ENCODE measurements at regions not wholly inside any gene's neighbourhood (a gene's known extent, or its start where the extent isn't known, plus 50 kb on each side); places are given as distances from the start of the nearest gene placed in this dataset.

DNA sequence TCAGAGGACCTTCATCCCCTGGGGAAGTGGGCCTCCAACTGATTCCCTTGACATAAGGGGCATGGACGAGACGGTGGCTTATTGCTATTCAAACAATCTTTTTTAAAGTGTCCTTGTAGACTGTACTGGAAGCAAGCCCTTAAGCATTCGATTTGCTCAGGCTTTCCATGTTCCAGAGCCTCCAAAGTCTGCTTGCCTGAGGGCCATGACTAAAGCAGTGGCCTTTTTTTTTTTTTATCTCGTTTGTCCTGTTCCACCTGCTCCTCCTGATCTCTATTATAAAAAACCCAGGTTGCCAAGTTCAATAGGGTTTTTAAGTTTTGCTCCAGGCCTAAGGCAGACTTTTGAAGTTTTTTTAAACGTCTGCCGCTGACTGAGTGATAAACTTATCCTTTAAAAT, 103.7 kb upstream of the AADAT start:
- no peak overlapping the region for H3K9ac ChIP-seq (ENCODE audit: low read length)
- H3K79me2 ChIP-seq (replicated peaks; ENCODE audit: insufficient read depth, low read length): no peaks in the 10 kb centered on the region
- H3F3A ChIP-seq (ENCODE audit: insufficient read depth, low read length, poor library complexity, severe bottlenecking): no peaks in the 10 kb centered on the region
- H3K9me3 ChIP-seq (ENCODE audit: low read length): no peaks in the 10 kb centered on the region
- no peak for TF ChIP-seq RAD21 (conservative IDR thresholded peaks at IDR 0.05)
- no peak overlapping the region for H3K4me2 ChIP-seq (ENCODE audit: low read length)
- H3K4me3 ChIP-seq (ENCODE audit: low read length): no peak overlapping the region
- H3K9me2 ChIP-seq (ENCODE audit: insufficient read depth, low read length): no peaks in the 10 kb centered on the region
- no peaks in the 10 kb centered on the region for H3K27me3 ChIP-seq (ENCODE audit: insufficient read depth, low read depth, low read length)
- no peak overlapping the region for H3K27ac ChIP-seq (ENCODE audit: low read length)
- no peaks in the 10 kb centered on the region for H3K36me3 ChIP-seq (ENCODE audit: insufficient read depth, low read length)
- no peaks in the 10 kb centered on the region for H4K20me1 ChIP-seq (ENCODE audit: insufficient read depth)
- no peak overlapping the region for H2AFZ ChIP-seq (ENCODE audit: low read depth, low read length)

DNA sequence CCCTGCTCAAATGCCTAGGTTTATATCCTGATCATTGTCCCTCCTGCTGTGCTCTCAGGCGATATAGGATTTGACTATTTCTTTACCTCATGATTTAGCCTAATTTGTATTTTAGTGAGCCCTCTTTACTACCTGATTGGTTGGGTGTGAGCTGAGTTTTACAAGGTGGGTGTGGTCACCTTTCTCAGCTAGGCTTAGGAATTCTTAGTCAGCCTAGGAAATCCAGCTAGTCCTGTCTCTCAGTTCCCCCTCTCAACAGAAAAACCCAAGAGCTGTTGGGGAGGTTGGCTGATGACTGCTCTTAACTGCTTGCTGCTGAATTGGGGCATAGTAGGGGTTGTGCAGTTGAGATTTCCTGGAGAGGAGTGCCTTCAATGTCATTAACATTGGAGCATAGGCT, 100.5 kb upstream of the AADAT start:
- no peaks in the 10 kb centered on the region for H3K27me3 ChIP-seq (ENCODE audit: insufficient read depth, low read depth, low read length)
- H3K9ac ChIP-seq (ENCODE audit: low read length): no peak overlapping the region
- no peak overlapping the region for H2AFZ ChIP-seq (ENCODE audit: low read depth, low read length)
- no peak overlapping the region for H3K4me3 ChIP-seq (ENCODE audit: low read length)
- H3K27ac ChIP-seq (ENCODE audit: low read length): no peak overlapping the region
- H3K4me2 ChIP-seq (ENCODE audit: low read length): no peak overlapping the region
- H3K9me2 ChIP-seq (ENCODE audit: insufficient read depth, low read length): no peaks in the 10 kb centered on the region
- TF ChIP-seq, protein P1, sequence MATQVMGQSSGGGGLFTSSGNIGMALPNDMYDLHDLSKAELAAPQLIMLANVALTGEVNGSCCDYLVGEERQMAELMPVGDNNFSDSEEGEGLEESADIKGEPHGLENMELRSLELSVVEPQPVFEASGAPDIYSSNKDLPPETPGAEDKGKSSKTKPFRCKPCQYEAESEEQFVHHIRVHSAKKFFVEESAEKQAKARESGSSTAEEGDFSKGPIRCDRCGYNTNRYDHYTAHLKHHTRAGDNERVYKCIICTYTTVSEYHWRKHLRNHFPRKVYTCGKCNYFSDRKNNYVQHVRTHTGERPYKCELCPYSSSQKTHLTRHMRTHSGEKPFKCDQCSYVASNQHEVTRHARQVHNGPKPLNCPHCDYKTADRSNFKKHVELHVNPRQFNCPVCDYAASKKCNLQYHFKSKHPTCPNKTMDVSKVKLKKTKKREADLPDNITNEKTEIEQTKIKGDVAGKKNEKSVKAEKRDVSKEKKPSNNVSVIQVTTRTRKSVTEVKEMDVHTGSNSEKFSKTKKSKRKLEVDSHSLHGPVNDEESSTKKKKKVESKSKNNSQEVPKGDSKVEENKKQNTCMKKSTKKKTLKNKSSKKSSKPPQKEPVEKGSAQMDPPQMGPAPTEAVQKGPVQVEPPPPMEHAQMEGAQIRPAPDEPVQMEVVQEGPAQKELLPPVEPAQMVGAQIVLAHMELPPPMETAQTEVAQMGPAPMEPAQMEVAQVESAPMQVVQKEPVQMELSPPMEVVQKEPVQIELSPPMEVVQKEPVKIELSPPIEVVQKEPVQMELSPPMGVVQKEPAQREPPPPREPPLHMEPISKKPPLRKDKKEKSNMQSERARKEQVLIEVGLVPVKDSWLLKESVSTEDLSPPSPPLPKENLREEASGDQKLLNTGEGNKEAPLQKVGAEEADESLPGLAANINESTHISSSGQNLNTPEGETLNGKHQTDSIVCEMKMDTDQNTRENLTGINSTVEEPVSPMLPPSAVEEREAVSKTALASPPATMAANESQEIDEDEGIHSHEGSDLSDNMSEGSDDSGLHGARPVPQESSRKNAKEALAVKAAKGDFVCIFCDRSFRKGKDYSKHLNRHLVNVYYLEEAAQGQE (IDR thresholded peaks at IDR 0.05; ENCODE audit: borderline replicate concordance): no peak
- no peak for TF ChIP-seq TAF1 (IDR thresholded peaks at IDR 0.05; ENCODE audit: low read depth)
- TF ChIP-seq EZH2 (IDR thresholded peaks at IDR 0.05; ENCODE audit: borderline replicate concordance, insufficient read depth, low read length, poor library complexity, severe bottlenecking): no peak
- TF ChIP-seq, protein P2, sequence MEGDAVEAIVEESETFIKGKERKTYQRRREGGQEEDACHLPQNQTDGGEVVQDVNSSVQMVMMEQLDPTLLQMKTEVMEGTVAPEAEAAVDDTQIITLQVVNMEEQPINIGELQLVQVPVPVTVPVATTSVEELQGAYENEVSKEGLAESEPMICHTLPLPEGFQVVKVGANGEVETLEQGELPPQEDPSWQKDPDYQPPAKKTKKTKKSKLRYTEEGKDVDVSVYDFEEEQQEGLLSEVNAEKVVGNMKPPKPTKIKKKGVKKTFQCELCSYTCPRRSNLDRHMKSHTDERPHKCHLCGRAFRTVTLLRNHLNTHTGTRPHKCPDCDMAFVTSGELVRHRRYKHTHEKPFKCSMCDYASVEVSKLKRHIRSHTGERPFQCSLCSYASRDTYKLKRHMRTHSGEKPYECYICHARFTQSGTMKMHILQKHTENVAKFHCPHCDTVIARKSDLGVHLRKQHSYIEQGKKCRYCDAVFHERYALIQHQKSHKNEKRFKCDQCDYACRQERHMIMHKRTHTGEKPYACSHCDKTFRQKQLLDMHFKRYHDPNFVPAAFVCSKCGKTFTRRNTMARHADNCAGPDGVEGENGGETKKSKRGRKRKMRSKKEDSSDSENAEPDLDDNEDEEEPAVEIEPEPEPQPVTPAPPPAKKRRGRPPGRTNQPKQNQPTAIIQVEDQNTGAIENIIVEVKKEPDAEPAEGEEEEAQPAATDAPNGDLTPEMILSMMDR (IDR thresholded peaks at IDR 0.05; ENCODE audit: poor library complexity, severe bottlenecking): no peak
- TF ChIP-seq SMC3 (conservative IDR thresholded peaks at IDR 0.05; ENCODE audit: poor library complexity): no peak
- TF ChIP-seq MXI1 (conservative IDR thresholded peaks at IDR 0.05; ENCODE audit: poor library complexity, severe bottlenecking): no peak
- no peak for TF ChIP-seq EP300 (conservative IDR thresholded peaks at IDR 0.05; ENCODE audit: poor library complexity, severe bottlenecking)
- TF ChIP-seq POLR2AphosphoS5 (IDR thresholded peaks at IDR 0.05): no peak
- TF ChIP-seq RAD21 (conservative IDR thresholded peaks at IDR 0.05): no peak
- no peaks in the 10 kb centered on the region for H4K20me1 ChIP-seq (ENCODE audit: insufficient read depth)
- H3K9me3 ChIP-seq (ENCODE audit: low read length): no peaks in the 10 kb centered on the region
- H3K79me2 ChIP-seq (replicated peaks; ENCODE audit: insufficient read depth, low read length): no peaks in the 10 kb centered on the region
- no peaks in the 10 kb centered on the region for H3K36me3 ChIP-seq (ENCODE audit: insufficient read depth, low read length)
- no peaks in the 10 kb centered on the region for H3F3A ChIP-seq (ENCODE audit: insufficient read depth, low read length, poor library complexity, severe bottlenecking)

DNA sequence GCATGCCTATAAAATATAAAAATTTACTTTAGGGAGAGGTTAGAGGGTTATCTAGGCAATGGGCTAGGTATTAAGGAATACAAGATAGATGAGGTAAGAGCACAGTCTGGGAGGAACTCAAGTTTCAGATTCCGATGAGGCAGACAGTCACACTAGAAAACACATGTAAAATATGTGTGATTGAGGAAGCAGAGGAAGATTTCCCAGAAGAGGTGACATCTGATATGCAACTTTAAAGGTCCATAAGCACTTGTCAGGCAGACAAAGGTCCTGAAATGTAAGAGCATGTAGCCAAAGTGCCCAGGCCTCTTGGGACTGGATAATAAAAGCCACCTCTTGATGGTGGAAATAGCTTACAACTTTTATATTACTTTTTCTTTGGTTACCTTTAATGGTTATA, 81.1 kb upstream of the AADAT start:
- Histone ChIP-seq H3K79me2 (replicated peaks; ENCODE audit: insufficient read depth, low read length) (no peaks in the 10 kb centered on the region), H3K9me2 (ENCODE audit: insufficient read depth, low read length) (no peaks in the 10 kb centered on the region), H3K4me2 (ENCODE audit: low read length) (no peak overlapping the region), H2AFZ (ENCODE audit: low read depth, low read length) (no peak overlapping the region), H3K4me3 (ENCODE audit: low read length) (no peak overlapping the region), H3F3A (ENCODE audit: insufficient read depth, low read length, poor library complexity, severe bottlenecking) (no peaks in the 10 kb centered on the region), H3K27me3 (ENCODE audit: insufficient read depth, low read depth, low read length) (no peaks in the 10 kb centered on the region), H3K9ac (ENCODE audit: low read length) (no peak overlapping the region), H3K9me3 (ENCODE audit: low read length) (no peaks in the 10 kb centered on the region), H4K20me1 (ENCODE audit: insufficient read depth) (no peaks in the 10 kb centered on the region), H3K27ac (ENCODE audit: low read length) (no peak overlapping the region), H3K36me3 (ENCODE audit: insufficient read depth, low read length) (no peaks in the 10 kb centered on the region)
- no peak for TF ChIP-seq EP300 (conservative IDR thresholded peaks at IDR 0.05; ENCODE audit: poor library complexity, severe bottlenecking)
- no peak for TF ChIP-seq RAD21 (conservative IDR thresholded peaks at IDR 0.05)
- TF ChIP-seq TAF1 (IDR thresholded peaks at IDR 0.05; ENCODE audit: low read depth): no peak
- no peak for TF ChIP-seq POLR2AphosphoS5 (IDR thresholded peaks at IDR 0.05)
- no peak for TF ChIP-seq MXI1 (conservative IDR thresholded peaks at IDR 0.05; ENCODE audit: poor library complexity, severe bottlenecking)
- TF ChIP-seq, protein P1 (IDR thresholded peaks at IDR 0.05; ENCODE audit: borderline replicate concordance): no peak
- no peak for TF ChIP-seq EZH2 (IDR thresholded peaks at IDR 0.05; ENCODE audit: borderline replicate concordance, insufficient read depth, low read length, poor library complexity, severe bottlenecking)
- TF ChIP-seq SMC3 (conservative IDR thresholded peaks at IDR 0.05; ENCODE audit: poor library complexity): no peak
- TF ChIP-seq, protein P2 (IDR thresholded peaks at IDR 0.05; ENCODE audit: poor library complexity, severe bottlenecking): no peak
